HEK293 (cell line): ENCODE measurements at regions not wholly inside any gene's neighbourhood (a gene's known extent, or its start where the extent isn't known, plus 50 kb on each side); places are given as distances from the start of the nearest gene placed in this dataset.

ENCODE experiments used
- CTCF ChIA-PET: fragments of 350-600 bp; formaldehyde crosslinking; extraction: SDS; loops from one replicate; lab custom pipeline; 2021; ENCODE audit warnings: antibody characterized with exemption; lab: Yijun Ruan, JAX
- POLR2A ChIA-PET: fragments of 300-600 bp; formaldehyde crosslinking; extraction: SDS; loops from one replicate; lab custom pipeline; 2020; ENCODE audit warnings: antibody characterized with exemption, inconsistent platforms; lab: Yijun Ruan, JAX
- H3K27ac ChIP-seq: fragments of 200-500 bp; sonication (Bioruptor generic); 2 replicates; pipeline ENCODE4 v1.5.1; 2014; ENCODE audit warnings: low read depth, low read length, control low read depth, inconsistent platforms; ENCODE audit errors: extremely low read depth
- H3K36me3 ChIP-seq, 2 experiments: fragments of 200-500 bp in 1 of 2; sonication (Bioruptor generic) in 1 of 2; 1 replicate in 1 of 2; 2 replicates in 1 of 2; pipeline ENCODE4 v1.5.1; 2014 to 2017; ENCODE audit warnings: inconsistent platforms in 2 of 2, low read length in 2 of 2; ENCODE audit not compliant: control insufficient read depth in 2 of 2, insufficient read depth in 1 of 2
- H3K4me1 ChIP-seq: fragments of 200-500 bp; sonication (Bioruptor generic); 2 replicates; pipeline ENCODE4 v1.5.1; 2014; ENCODE audit warnings: mild to moderate bottlenecking, low read length, inconsistent platforms; ENCODE audit not compliant: control insufficient read depth, insufficient read depth
- H3K4me3 ChIP-seq: 2 replicates; pipeline ENCODE4 v1.5.1; 2011; ENCODE audit warnings: low read depth, mild to moderate bottlenecking, control low read depth, low read length, moderate library complexity
- H3K9me3 ChIP-seq: fragments of 200-500 bp; sonication (Bioruptor generic); 2 replicates; pipeline ENCODE4 v1.5.1; 2014; ENCODE audit warnings: low read depth, low read length, inconsistent platforms; ENCODE audit not compliant: control insufficient read depth, insufficient read depth
- FEZF1 ChIP-seq: fragments of 450-650 bp; formaldehyde crosslinking; IDR thresholded peaks from 2 replicates; pipeline ENCODE4 v1.5.1; 2016; ENCODE audit warnings: missing biosample characterization, missing genetic modification characterization
- GLIS2 ChIP-seq: fragments of 450-650 bp; formaldehyde crosslinking; IDR thresholded peaks from 2 replicates; pipeline ENCODE4 v1.5.1; 2016; ENCODE audit warnings: missing biosample characterization, missing genetic modification characterization
- OSR2 ChIP-seq: fragments of 450-650 bp; formaldehyde crosslinking; IDR thresholded peaks from 2 replicates; pipeline ENCODE4 v1.5.1; 2016; ENCODE audit warnings: missing biosample characterization, missing genetic modification characterization
- SALL2 ChIP-seq: fragments of 450-650 bp; formaldehyde crosslinking; IDR thresholded peaks from 2 replicates; pipeline ENCODE4 v1.5.0; 2017; ENCODE audit warnings: missing biosample characterization, mild to moderate bottlenecking, missing genetic modification characterization, borderline replicate concordance
- ZNF132 ChIP-seq: fragments of 450-650 bp; formaldehyde crosslinking; IDR thresholded peaks from 2 replicates; pipeline ENCODE4 v1.5.1; 2017; ENCODE audit warnings: missing biosample characterization, missing genetic modification characterization, borderline replicate concordance
- ZNF133 ChIP-seq: fragments of 450-650 bp; formaldehyde crosslinking; IDR thresholded peaks from 2 replicates; pipeline ENCODE4 v1.5.1; 2016; ENCODE audit warnings: missing biosample characterization, missing genetic modification characterization
- ZNF211 ChIP-seq: fragments of 450-650 bp; formaldehyde crosslinking; IDR thresholded peaks from 2 replicates; pipeline ENCODE4 v1.5.1; 2016; ENCODE audit warnings: low read depth, missing biosample characterization, missing genetic modification characterization
- ZNF266 ChIP-seq: fragments of 450-650 bp; formaldehyde crosslinking; IDR thresholded peaks from 2 replicates; pipeline ENCODE4 v1.5.1; 2016; ENCODE audit warnings: missing biosample characterization, missing genetic modification characterization, low read depth
- ZNF473 ChIP-seq: fragments of 450-650 bp; formaldehyde crosslinking; IDR thresholded peaks from 2 replicates; pipeline ENCODE4 v1.5.1; 2017; ENCODE audit warnings: missing biosample characterization, missing genetic modification characterization
- ZNF501 ChIP-seq: fragments of 450-650 bp; formaldehyde crosslinking; IDR thresholded peaks from 2 replicates; pipeline ENCODE4 v1.5.1; 2016; ENCODE audit warnings: missing biosample characterization, missing genetic modification characterization
- ZNF560 ChIP-seq: fragments of 450-650 bp; formaldehyde crosslinking; IDR thresholded peaks from 2 replicates; pipeline ENCODE4 v1.5.1; 2017; ENCODE audit warnings: missing biosample characterization, missing genetic modification characterization, borderline replicate concordance
- ZNF600 ChIP-seq: fragments of 450-650 bp; formaldehyde crosslinking; IDR thresholded peaks from 2 replicates; pipeline ENCODE4 v1.5.1; 2016; ENCODE audit warnings: missing biosample characterization, missing genetic modification characterization
- ZNF621 ChIP-seq: fragments of 450-650 bp; formaldehyde crosslinking; IDR thresholded peaks from 2 replicates; pipeline ENCODE4 v1.5.1; 2017; ENCODE audit warnings: missing biosample characterization, missing genetic modification characterization
- ZNF654 ChIP-seq: fragments of 450-650 bp; formaldehyde crosslinking; IDR thresholded peaks from 2 replicates; pipeline ENCODE4 v1.5.1; 2016; ENCODE audit warnings: low read depth, missing biosample characterization, missing genetic modification characterization
- ZNF830 ChIP-seq: fragments of 450-650 bp; IDR thresholded peaks from 2 replicates; pipeline ENCODE4 v1.5.0; 2018; ENCODE audit warnings: missing biosample characterization, missing genetic modification characterization, low read depth, mild to moderate bottlenecking, moderate library complexity
- ZNF837 ChIP-seq: fragments of 450-650 bp; formaldehyde crosslinking; IDR thresholded peaks from 2 replicates; pipeline ENCODE4 v1.5.1; 2016; ENCODE audit warnings: missing biosample characterization, missing genetic modification characterization
- ZSCAN23 ChIP-seq: fragments of 450-650 bp; formaldehyde crosslinking; IDR thresholded peaks from 2 replicates; pipeline ENCODE4 v1.5.1; 2016; ENCODE audit warnings: missing biosample characterization, missing genetic modification characterization
- TF ChIP-seq, protein P1 (sequence below): fragments of 450-650 bp; formaldehyde crosslinking; IDR thresholded peaks from 2 replicates; pipeline ENCODE4 v1.5.1; 2016; ENCODE audit warnings: missing biosample characterization, missing genetic modification characterization
- TF ChIP-seq, protein P2 (sequence below): fragments of 450-650 bp; formaldehyde crosslinking; IDR thresholded peaks from 2 replicates; pipeline ENCODE4 v1.5.1; 2016; ENCODE audit warnings: missing biosample characterization, missing genetic modification characterization
- TF ChIP-seq, protein P3 (sequence below): fragments of 450-650 bp; formaldehyde crosslinking; IDR thresholded peaks from 2 replicates; pipeline ENCODE4 v1.5.1; 2017; ENCODE audit warnings: missing biosample characterization, missing genetic modification characterization
- TF ChIP-seq, protein P4 (sequence below): fragments of 450-650 bp; formaldehyde crosslinking; IDR thresholded peaks from 2 replicates; pipeline ENCODE4 v1.5.1; 2017; ENCODE audit warnings: missing biosample characterization, missing genetic modification characterization
- TF ChIP-seq, protein P5 (sequence below): fragments of 450-650 bp; formaldehyde crosslinking; IDR thresholded peaks from 2 replicates; pipeline ENCODE4 v1.5.1; 2017; ENCODE audit warnings: missing biosample characterization, missing genetic modification characterization
- TF ChIP-seq, protein P6 (sequence below): fragments of 450-650 bp; formaldehyde crosslinking; IDR thresholded peaks from 2 replicates; pipeline ENCODE4 v1.5.1; 2016; ENCODE audit warnings: missing biosample characterization, missing genetic modification characterization, low read depth
- TF ChIP-seq, protein P7 (sequence below): fragments of 450-650 bp; formaldehyde crosslinking; IDR thresholded peaks from 2 replicates; pipeline ENCODE4 v1.5.0; 2017; ENCODE audit warnings: missing biosample characterization, missing genetic modification characterization, borderline replicate concordance

DNA sequence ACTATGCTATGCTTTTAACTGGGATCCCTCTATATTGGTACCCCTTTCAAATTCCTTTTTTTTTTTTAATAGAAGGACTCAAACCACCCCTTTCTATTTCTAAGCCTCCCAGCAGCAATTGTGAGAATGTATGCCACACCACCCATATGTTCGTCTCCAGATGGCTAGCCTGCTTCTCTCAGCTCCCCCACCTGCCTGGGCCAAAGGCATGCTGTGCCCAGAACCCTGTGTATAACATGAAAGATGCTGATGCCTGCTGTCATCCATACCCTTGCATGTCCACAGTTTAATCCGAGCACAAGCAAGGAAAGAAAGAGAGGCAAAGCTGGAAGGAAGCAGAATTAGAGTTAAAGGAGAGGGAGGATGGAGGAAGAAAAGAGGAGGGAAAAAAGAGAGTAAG lies 159.5 kb upstream of the CNTN6 start:
- POLR2A ChIA-PET: no interaction called here
- Histone ChIP-seq H3K27ac (no peak overlapping the region), H3K4me1 (no peaks in the 10 kb centered on the region), H3K4me3 (no peak overlapping the region), H3K36me3 (no peaks in the 10 kb centered on the region), H3K9me3 (no peaks in the 10 kb centered on the region)
- no peak for TF ChIP-seq ZSCAN23 (tag by site-specific recombination)
- no peak for TF ChIP-seq ZNF654 (tag by site-specific recombination)
- TF ChIP-seq, protein P1, sequence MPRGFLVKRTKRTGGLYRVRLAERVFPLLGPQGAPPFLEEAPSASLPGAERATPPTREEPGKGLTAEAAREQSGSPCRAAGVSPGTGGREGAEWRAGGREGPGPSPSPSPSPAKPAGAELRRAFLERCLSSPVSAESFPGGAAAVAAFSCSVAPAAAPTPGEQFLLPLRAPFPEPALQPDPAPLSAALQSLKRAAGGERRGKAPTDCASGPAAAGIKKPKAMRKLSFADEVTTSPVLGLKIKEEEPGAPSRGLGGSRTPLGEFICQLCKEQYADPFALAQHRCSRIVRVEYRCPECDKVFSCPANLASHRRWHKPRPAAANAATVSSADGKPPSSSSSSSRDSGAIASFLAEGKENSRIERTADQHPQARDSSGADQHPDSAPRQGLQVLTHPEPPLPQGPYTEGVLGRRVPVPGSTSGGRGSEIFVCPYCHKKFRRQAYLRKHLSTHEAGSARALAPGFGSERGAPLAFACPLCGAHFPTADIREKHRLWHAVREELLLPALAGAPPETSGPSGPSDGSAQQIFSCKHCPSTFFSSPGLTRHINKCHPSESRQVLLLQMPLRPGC (tag by site-specific recombination): no peak
- TF ChIP-seq ZNF266 (tag by site-specific recombination): no peak
- TF ChIP-seq, protein P2, sequence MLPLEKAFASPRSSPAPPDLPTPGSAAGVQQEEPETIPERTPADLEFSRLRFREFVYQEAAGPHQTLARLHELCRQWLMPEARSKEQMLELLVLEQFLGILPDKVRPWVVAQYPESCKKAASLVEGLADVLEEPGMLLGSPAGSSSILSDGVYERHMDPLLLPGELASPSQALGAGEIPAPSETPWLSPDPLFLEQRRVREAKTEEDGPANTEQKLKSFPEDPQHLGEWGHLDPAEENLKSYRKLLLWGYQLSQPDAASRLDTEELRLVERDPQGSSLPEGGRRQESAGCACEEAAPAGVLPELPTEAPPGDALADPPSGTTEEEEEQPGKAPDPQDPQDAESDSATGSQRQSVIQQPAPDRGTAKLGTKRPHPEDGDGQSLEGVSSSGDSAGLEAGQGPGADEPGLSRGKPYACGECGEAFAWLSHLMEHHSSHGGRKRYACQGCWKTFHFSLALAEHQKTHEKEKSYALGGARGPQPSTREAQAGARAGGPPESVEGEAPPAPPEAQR: no peak
- TF ChIP-seq, protein P3, sequence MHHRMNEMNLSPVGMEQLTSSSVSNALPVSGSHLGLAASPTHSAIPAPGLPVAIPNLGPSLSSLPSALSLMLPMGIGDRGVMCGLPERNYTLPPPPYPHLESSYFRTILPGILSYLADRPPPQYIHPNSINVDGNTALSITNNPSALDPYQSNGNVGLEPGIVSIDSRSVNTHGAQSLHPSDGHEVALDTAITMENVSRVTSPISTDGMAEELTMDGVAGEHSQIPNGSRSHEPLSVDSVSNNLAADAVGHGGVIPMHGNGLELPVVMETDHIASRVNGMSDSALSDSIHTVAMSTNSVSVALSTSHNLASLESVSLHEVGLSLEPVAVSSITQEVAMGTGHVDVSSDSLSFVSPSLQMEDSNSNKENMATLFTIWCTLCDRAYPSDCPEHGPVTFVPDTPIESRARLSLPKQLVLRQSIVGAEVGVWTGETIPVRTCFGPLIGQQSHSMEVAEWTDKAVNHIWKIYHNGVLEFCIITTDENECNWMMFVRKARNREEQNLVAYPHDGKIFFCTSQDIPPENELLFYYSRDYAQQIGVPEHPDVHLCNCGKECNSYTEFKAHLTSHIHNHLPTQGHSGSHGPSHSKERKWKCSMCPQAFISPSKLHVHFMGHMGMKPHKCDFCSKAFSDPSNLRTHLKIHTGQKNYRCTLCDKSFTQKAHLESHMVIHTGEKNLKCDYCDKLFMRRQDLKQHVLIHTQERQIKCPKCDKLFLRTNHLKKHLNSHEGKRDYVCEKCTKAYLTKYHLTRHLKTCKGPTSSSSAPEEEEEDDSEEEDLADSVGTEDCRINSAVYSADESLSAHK (tag by site-specific recombination): no peak
- TF ChIP-seq, protein P4, sequence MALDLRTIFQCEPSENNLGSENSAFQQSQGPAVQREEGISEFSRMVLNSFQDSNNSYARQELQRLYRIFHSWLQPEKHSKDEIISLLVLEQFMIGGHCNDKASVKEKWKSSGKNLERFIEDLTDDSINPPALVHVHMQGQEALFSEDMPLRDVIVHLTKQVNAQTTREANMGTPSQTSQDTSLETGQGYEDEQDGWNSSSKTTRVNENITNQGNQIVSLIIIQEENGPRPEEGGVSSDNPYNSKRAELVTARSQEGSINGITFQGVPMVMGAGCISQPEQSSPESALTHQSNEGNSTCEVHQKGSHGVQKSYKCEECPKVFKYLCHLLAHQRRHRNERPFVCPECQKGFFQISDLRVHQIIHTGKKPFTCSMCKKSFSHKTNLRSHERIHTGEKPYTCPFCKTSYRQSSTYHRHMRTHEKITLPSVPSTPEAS (tag by site-specific recombination): no peak
- TF ChIP-seq, protein P5, sequence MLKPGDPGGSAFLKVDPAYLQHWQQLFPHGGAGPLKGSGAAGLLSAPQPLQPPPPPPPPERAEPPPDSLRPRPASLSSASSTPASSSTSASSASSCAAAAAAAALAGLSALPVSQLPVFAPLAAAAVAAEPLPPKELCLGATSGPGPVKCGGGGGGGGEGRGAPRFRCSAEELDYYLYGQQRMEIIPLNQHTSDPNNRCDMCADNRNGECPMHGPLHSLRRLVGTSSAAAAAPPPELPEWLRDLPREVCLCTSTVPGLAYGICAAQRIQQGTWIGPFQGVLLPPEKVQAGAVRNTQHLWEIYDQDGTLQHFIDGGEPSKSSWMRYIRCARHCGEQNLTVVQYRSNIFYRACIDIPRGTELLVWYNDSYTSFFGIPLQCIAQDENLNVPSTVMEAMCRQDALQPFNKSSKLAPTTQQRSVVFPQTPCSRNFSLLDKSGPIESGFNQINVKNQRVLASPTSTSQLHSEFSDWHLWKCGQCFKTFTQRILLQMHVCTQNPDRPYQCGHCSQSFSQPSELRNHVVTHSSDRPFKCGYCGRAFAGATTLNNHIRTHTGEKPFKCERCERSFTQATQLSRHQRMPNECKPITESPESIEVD (tag by site-specific recombination): no peak
- TF ChIP-seq ZNF600 (tag by site-specific recombination): no peak
- TF ChIP-seq ZNF133: no peak
- TF ChIP-seq ZNF830: no peak
- no peak for TF ChIP-seq SALL2
- CTCF ChIA-PET: no interaction called here

DNA sequence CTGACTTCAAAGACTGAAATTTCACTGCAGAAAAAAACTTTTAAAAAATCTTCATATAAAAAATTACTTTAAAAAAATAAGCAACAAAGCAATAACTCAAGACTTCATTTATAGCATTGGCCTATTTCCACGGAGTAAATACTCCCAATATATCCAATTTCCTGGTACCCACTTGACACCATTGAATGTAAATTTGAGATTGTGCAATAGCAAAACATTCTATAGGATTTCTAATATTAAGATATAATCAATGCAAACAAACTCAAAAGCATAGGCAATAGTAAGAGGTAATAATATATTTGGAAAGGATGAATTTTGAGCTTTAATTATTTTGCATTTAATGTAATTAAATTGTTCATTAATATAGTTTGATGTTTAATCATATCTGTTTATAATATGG lies 148.0 kb upstream of the CNTN6 start:
- Histone ChIP-seq H3K4me3 (no peak overlapping the region), H3K36me3 (no peaks in the 10 kb centered on the region), H3K4me1 (no peaks in the 10 kb centered on the region), H3K9me3 (no peaks in the 10 kb centered on the region), H3K27ac (no peak overlapping the region)
- CTCF ChIA-PET: no interaction called here
- POLR2A ChIA-PET: no interaction called here
- no peak for TF ChIP-seq ZNF837
- no peak for TF ChIP-seq ZNF501 (tag by site-specific recombination)
- TF ChIP-seq OSR2 (tag by site-specific recombination): no peak
- TF ChIP-seq, protein P6, sequence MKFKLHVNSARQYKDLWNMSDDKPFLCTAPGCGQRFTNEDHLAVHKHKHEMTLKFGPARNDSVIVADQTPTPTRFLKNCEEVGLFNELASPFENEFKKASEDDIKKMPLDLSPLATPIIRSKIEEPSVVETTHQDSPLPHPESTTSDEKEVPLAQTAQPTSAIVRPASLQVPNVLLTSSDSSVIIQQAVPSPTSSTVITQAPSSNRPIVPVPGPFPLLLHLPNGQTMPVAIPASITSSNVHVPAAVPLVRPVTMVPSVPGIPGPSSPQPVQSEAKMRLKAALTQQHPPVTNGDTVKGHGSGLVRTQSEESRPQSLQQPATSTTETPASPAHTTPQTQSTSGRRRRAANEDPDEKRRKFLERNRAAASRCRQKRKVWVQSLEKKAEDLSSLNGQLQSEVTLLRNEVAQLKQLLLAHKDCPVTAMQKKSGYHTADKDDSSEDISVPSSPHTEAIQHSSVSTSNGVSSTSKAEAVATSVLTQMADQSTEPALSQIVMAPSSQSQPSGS: no peak
- no peak for TF ChIP-seq ZNF560 (tag by site-specific recombination)
- TF ChIP-seq GLIS2 (tag by site-specific recombination): no peak
- TF ChIP-seq ZNF132: no peak
- no peak for TF ChIP-seq ZNF473 (tag by site-specific recombination)
- TF ChIP-seq ZNF621: no peak
- TF ChIP-seq, protein P7, sequence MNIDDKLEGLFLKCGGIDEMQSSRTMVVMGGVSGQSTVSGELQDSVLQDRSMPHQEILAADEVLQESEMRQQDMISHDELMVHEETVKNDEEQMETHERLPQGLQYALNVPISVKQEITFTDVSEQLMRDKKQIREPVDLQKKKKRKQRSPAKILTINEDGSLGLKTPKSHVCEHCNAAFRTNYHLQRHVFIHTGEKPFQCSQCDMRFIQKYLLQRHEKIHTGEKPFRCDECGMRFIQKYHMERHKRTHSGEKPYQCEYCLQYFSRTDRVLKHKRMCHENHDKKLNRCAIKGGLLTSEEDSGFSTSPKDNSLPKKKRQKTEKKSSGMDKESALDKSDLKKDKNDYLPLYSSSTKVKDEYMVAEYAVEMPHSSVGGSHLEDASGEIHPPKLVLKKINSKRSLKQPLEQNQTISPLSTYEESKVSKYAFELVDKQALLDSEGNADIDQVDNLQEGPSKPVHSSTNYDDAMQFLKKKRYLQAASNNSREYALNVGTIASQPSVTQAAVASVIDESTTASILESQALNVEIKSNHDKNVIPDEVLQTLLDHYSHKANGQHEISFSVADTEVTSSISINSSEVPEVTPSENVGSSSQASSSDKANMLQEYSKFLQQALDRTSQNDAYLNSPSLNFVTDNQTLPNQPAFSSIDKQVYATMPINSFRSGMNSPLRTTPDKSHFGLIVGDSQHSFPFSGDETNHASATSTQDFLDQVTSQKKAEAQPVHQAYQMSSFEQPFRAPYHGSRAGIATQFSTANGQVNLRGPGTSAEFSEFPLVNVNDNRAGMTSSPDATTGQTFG (tag by site-specific recombination): no peak
- TF ChIP-seq FEZF1: no peak
- no peak for TF ChIP-seq ZNF211 (tag by site-specific recombination)
